ENCODE measurements at regions not wholly inside any gene's neighbourhood (a gene's known extent, or its start where the extent isn't known, plus 50 kb on each side); places are given as distances from the start of the nearest gene placed in this dataset.

GRCh38 chr18:76142611-76143010 is 352.4 kb downstream of the ZNF516 start:
- no peaks in the 10 kb centered on the region for H3K36me3 ChIP-seq (ENCODE audit: insufficient read depth, low read length)
- no peak overlapping the region for H3K27ac ChIP-seq (ENCODE audit: low read depth in 1 of 2, low read length in 2 of 2)
- intact Hi-C loops (cut with DNase I, micrococcal nuclease) = no loop called here
- H3K4me1 Mint-ChIP-seq (ENCODE audit: low read depth) = no peaks in the 10 kb centered on the region
- no peak for DNase-seq
- H3K9me3 Mint-ChIP-seq = no peaks in the 10 kb centered on the region
- H3K27ac Mint-ChIP-seq = no peak overlapping the region
- peaks cover 0 to 7% of the 10 kb centered on the region in 2 experiments for H3K9me3 ChIP-seq (ENCODE audit: control insufficient read depth in 1 of 2, insufficient read depth in 1 of 2, low read length in 2 of 2)
- no peaks in the 10 kb centered on the region for H3K4me1 ChIP-seq (ENCODE audit: insufficient read depth, low read length)
- H3K36me3 Mint-ChIP-seq (ENCODE audit: low read depth) = no peaks in the 10 kb centered on the region
- TF ChIP-seq, protein P1, sequence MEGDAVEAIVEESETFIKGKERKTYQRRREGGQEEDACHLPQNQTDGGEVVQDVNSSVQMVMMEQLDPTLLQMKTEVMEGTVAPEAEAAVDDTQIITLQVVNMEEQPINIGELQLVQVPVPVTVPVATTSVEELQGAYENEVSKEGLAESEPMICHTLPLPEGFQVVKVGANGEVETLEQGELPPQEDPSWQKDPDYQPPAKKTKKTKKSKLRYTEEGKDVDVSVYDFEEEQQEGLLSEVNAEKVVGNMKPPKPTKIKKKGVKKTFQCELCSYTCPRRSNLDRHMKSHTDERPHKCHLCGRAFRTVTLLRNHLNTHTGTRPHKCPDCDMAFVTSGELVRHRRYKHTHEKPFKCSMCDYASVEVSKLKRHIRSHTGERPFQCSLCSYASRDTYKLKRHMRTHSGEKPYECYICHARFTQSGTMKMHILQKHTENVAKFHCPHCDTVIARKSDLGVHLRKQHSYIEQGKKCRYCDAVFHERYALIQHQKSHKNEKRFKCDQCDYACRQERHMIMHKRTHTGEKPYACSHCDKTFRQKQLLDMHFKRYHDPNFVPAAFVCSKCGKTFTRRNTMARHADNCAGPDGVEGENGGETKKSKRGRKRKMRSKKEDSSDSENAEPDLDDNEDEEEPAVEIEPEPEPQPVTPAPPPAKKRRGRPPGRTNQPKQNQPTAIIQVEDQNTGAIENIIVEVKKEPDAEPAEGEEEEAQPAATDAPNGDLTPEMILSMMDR (IDR thresholded peaks at IDR 0.05) = no peak
- H3K4me3 Mint-ChIP-seq = no peak overlapping the region
- ATAC-seq (ENCODE audit: poor library complexity) = no peak
- no peak overlapping the region for H3K4me3 ChIP-seq (ENCODE audit: low read length)
- POLR2A ChIA-PET = no interaction called here
- peaks cover 5% of the 10 kb centered on the region for H3K27me3 Mint-ChIP-seq
- CTCF ChIA-PET = no interaction called here
- H3K27me3 ChIP-seq (ENCODE audit: control insufficient read depth in 1 of 2, insufficient read depth in 2 of 2, low read length in 2 of 2) = no peaks in the 10 kb centered on the region

DNA sequence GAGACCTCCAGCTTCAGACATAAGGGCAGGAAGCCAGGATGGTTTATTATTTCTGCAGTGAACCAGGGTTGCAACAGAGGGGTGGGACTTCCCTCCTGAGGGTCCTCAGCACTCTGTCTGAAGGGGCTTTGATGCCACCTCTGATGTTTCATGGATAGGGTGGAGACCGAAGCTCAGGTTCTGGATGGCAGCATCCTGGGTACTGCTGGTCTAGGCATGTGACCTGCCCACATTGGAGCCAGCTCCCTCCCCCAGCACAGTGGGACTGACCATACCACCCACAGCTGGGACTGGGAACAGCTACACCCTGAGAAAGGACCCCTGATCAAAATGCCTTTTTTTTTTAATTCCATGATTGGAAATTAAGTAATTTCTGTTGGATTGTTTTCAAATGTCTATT is 355.2 kb downstream of the ZNF516 start:
- H3K27ac ChIP-seq (ENCODE audit: low read depth in 1 of 2, low read length in 2 of 2) = no peak overlapping the region
- DNase-seq = no peak
- no peaks in the 10 kb centered on the region for H3K36me3 Mint-ChIP-seq (ENCODE audit: low read depth)
- POLR2A ChIA-PET = no interaction called here
- H3K27me3 Mint-ChIP-seq = peaks cover 5% of the 10 kb centered on the region
- H3K9me3 Mint-ChIP-seq = no peaks in the 10 kb centered on the region
- H3K27ac Mint-ChIP-seq = no peak overlapping the region
- H3K36me3 ChIP-seq (ENCODE audit: insufficient read depth, low read length) = no peaks in the 10 kb centered on the region
- TF ChIP-seq, protein P1 (IDR thresholded peaks at IDR 0.05) = no peak
- H3K4me3 ChIP-seq (ENCODE audit: low read length) = no peak overlapping the region
- no peaks in the 10 kb centered on the region for H3K27me3 ChIP-seq (ENCODE audit: control insufficient read depth in 1 of 2, insufficient read depth in 2 of 2, low read length in 2 of 2)
- CTCF ChIA-PET = no interaction called here
- peaks cover 0 to 2% of the 10 kb centered on the region in 2 experiments for H3K9me3 ChIP-seq (ENCODE audit: control insufficient read depth in 1 of 2, insufficient read depth in 1 of 2, low read length in 2 of 2)
- intact Hi-C loops (cut with DNase I, micrococcal nuclease) = no loop called here
- no peak for ATAC-seq (ENCODE audit: poor library complexity)
- H3K4me1 Mint-ChIP-seq (ENCODE audit: low read depth) = no peaks in the 10 kb centered on the region
- H3K4me1 ChIP-seq (ENCODE audit: insufficient read depth, low read length) = no peaks in the 10 kb centered on the region
- no peak overlapping the region for H3K4me3 Mint-ChIP-seq

DNA sequence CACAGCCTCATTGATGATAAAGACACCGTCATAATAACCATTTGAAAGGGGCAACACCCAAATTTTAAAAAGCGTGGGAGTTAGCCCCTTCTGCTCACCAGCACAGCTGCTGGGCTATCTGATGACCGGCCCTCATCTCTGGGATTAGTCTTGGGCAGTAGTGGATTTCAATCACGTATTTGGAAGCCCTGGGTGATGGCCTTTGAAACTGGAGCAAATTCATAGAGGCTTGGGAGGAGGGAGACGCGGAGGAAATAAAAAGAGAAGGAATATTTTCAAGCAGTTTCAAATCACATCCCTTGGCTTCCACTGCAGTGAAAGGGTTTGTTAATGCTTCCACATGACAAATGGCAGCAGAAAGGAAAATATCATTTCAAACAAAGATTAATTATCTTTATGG is 357.8 kb downstream of the ZNF516 start:
- CTCF ChIA-PET = no interaction called here
- no peaks in the 10 kb centered on the region for H3K4me1 ChIP-seq (ENCODE audit: insufficient read depth, low read length)
- ATAC-seq (ENCODE audit: poor library complexity) (no peak), DNase-seq (no peak)
- H3K27ac ChIP-seq (ENCODE audit: low read depth in 1 of 2, low read length in 2 of 2) = no peak overlapping the region
- Mint-ChIP-seq H3K36me3 (ENCODE audit: low read depth) (no peaks in the 10 kb centered on the region), H3K27ac (no peak overlapping the region), H3K9me3 (no peaks in the 10 kb centered on the region), H3K4me1 (ENCODE audit: low read depth) (peaks cover 4% of the 10 kb centered on the region), H3K27me3 (peaks cover 8% of the 10 kb centered on the region), H3K4me3 (no peak overlapping the region)
- intact Hi-C loops (cut with DNase I, micrococcal nuclease) = no loop called here
- TF ChIP-seq, protein P1 (IDR thresholded peaks at IDR 0.05) = no peak
- H3K36me3 ChIP-seq (ENCODE audit: insufficient read depth, low read length) = no peaks in the 10 kb centered on the region
- no peaks in the 10 kb centered on the region for H3K27me3 ChIP-seq (ENCODE audit: control insufficient read depth in 1 of 2, insufficient read depth in 2 of 2, low read length in 2 of 2)
- H3K4me3 ChIP-seq (ENCODE audit: low read length) = no peak overlapping the region
- POLR2A ChIA-PET = no interaction called here
- no peaks in the 10 kb centered on the region for H3K9me3 ChIP-seq (ENCODE audit: control insufficient read depth in 1 of 2, insufficient read depth in 1 of 2, low read length in 2 of 2)
